Adrenal gland (tissue), 9 donors: ENCODE measurements at regions not wholly inside any gene's neighbourhood (a gene's known extent, or its start where the extent isn't known, plus 50 kb on each side); places are given as distances from the start of the nearest gene placed in this dataset.
A peak's percentile ranks its signal among the peaks of the same experiment; 100 is the strongest.

Experiments used
- DNase-seq, 7 donors: peaks; one replicate each; pipeline ENCODE4 v3.0.0-alpha.2; 2019 to 2020
- H3K27ac ChIP-seq, 5 donors: fragments of 200-600 bp; sonication (generic) in 4 of 5; 1 replicate in 3 of 5; 2 replicates in 2 of 5; pipeline versions ENCODE4 v1.5.1 to v1.8.0; 2016 to 2020; ENCODE audit warnings: mild to moderate bottlenecking in 1 of 5
- H3K27me3 ChIP-seq: fragments of 200-600 bp; 2 replicates; pipeline ENCODE4 v1.8.0; 2021
- H3K36me3 ChIP-seq, 2 donors: fragments of 200-600 bp; replicated peaks in 1 of 2; 1 replicate in 1 of 2; 2 replicates in 1 of 2; pipeline versions ENCODE4 v1.5.1 to v1.8.0; 2018 to 2022
- H3K4me1 ChIP-seq, 2 donors: fragments of 200-600 bp; replicated peaks in 1 of 2; 1 replicate in 1 of 2; 2 replicates in 1 of 2; pipeline versions ENCODE4 v1.5.1 to v1.8.0; 2018 to 2021
- H3K4me3 ChIP-seq, 4 donors: fragments of 200-600 bp; sonication (generic) in 3 of 4; one replicate each; pipeline ENCODE4 v1.5.1; 2016 to 2018
- H3K9me3 ChIP-seq, 3 donors: fragments of 200-600 bp; sonication (generic) in 1 of 3; replicated peaks in 1 of 3; 1 replicate in 2 of 3; 2 replicates in 1 of 3; pipeline versions ENCODE4 v1.5.1 to v1.8.0; 2016 to 2021
- POLR2A ChIP-seq, 2 donors: fragments of 450-650 bp; IDR thresholded peaks; one replicate each; pipeline ENCODE4 v1.6.1; 2017; ENCODE audit warnings: antibody characterized with exemption in 2 of 2, mild to moderate bottlenecking in 2 of 2, moderate library complexity in 1 of 2
- WGBS, 4 donors: extraction: QIAGEN DNeasy Blood & Tissue Kit in 2 of 4; methylation state at CpG; one replicate each; pipeline versions ENCODE4 v1.1.5 to v1.1.7; 2013 to 2017; 5-methylcytosine and 5-hydroxymethylcytosine counted together
- intact Hi-C, 2 donors: fragments of 100-400 bp; cut with DNase I; formaldehyde crosslinking; loops; one replicate each; pipeline versions ENCODE4 v1.14.1 to v1.15.0; 2022 to 2023
- TF ChIP-seq, protein P1 (sequence below), 6 experiments: fragments of 450-650 bp in 4 of 6; fragments of 200-600 bp in 2 of 6; sonication (generic) in 1 of 6; IDR thresholded peaks; 1 replicate in 5 of 6; 2 replicates in 1 of 6; pipeline versions ENCODE4 v1.5.1 to v1.8.0; 2016 to 2021; ENCODE audit warnings: antibody characterized with exemption in 6 of 6, mild to moderate bottlenecking in 2 of 6, moderate library complexity in 1 of 6
- donor health status: healthy with polysubstance abuse.
- donor health status: Bipolar disorder and iron deficiency.
- donor health status: DM: yes; HTN: yes; CAD: no.
- donor health status: DM: no; HTN: no; CAD: no.
- donor health status: DM: no; HTN: no; CAD: no.

DNA sequence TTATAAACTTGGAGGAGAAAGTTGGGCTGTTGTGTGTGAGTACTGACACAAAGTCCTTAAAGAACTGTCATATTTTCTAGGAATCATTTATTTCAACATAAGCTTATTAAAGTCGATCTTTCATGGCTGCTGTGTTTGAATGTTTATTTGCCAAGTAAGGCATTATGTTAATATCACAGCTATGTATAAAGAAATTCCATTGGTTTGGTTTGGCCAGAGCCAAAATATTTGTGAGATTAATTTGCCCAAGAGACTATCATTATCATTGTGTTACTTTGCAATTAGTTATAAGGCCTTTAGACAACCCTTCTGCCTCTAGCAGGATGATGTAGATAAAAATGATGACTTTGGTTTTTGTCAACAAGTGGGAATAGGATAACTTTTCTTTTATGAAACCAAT, 240.6 kb upstream of the NT5C1B start:
- TF ChIP-seq, protein P1, sequence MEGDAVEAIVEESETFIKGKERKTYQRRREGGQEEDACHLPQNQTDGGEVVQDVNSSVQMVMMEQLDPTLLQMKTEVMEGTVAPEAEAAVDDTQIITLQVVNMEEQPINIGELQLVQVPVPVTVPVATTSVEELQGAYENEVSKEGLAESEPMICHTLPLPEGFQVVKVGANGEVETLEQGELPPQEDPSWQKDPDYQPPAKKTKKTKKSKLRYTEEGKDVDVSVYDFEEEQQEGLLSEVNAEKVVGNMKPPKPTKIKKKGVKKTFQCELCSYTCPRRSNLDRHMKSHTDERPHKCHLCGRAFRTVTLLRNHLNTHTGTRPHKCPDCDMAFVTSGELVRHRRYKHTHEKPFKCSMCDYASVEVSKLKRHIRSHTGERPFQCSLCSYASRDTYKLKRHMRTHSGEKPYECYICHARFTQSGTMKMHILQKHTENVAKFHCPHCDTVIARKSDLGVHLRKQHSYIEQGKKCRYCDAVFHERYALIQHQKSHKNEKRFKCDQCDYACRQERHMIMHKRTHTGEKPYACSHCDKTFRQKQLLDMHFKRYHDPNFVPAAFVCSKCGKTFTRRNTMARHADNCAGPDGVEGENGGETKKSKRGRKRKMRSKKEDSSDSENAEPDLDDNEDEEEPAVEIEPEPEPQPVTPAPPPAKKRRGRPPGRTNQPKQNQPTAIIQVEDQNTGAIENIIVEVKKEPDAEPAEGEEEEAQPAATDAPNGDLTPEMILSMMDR (IDR thresholded peaks at IDR 0.05), result no peak
- no peak for TF ChIP-seq POLR2A (IDR thresholded peaks at IDR 0.05)
- Histone ChIP-seq H3K4me1 (peaks cover 17 to 40% of the 10 kb centered on the region in 2 donors), H3K36me3 (no peaks in the 10 kb centered on the region), H3K27ac (peak overlapping the region in 2 of 5 donors; percentile 13 to 29), H3K27me3 (no peaks in the 10 kb centered on the region), H3K9me3 (no peaks in the 10 kb centered on the region), H3K4me3 (no peak overlapping the region)
- intact Hi-C loops, result no loop called here
- WGBS, 4 donors, result 42 to 66% (median 53%) methylated on average over 1 of the region's 1 CpG
- no peak for DNase-seq

DNA sequence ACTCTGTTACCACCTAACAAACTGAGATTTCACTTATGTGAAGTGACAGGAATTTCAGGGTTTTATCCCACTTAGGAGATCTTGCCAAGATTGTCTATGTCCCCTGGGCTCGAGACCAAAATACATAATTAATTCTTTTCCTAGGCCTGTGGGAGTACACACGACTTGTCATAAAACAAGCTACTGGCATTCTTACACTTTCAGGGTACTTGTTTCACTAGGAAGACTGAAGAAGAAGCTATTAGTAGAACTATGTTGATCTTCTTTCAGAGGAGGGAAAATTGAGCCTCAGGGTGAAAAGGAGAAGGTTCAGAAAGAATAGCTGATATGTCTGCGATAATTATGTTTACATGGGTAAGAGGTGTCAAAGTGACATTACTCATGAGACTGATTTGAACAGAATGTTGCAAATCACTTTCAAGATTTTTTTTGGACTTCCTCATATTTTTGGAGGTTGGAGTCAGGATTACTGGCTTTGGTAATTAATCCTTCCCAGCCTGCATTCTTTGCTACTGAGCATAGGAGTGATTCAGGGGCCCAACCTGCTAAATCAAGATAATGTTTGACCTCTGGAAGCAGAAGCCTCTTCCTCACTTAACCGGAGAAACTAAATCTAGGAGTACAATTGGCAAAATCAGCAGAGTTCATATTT, 240.0 kb upstream of the NT5C1B start:
- Histone ChIP-seq H3K4me1 (peaks cover 17 to 37% of the 10 kb centered on the region in 2 donors), H3K27ac (peak overlapping the region in 2 of 5 donors; percentile 13 to 62), H3K27me3 (no peaks in the 10 kb centered on the region), H3K9me3 (no peaks in the 10 kb centered on the region), H3K4me3 (no peak overlapping the region), H3K36me3 (no peaks in the 10 kb centered on the region)
- TF ChIP-seq, protein P1 (IDR thresholded peaks at IDR 0.05), result no peak
- no peak for TF ChIP-seq POLR2A (IDR thresholded peaks at IDR 0.05)
- intact Hi-C loops, result no loop called here
- 32 to 38% (median 34%) methylated on average over 4 of the region's 4 CpGs for WGBS, 4 donors
- DNase-seq, result peak in 5 of 7 donors; percentile 19 to 48 (median 37)

DNA sequence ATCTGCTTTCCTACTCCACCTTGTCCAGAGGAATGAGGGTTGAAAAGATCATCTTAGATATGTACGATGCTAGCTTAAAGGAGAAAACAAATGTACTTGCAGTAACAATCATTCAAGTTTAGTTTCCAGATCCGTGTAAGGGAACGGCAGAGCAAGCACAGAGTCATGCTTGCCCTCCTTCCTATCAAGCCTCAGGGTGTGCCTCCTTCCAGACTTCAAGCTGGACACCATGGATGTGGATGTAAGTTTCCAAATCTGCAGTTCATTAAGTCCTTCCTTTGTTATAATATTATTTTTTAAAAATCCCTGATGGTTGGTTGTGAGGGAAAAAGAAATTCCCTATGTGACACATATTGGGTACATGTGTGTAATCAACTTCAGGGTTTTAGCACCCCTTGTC, 238.9 kb upstream of the NT5C1B start:
- no peak for DNase-seq
- H3K36me3 ChIP-seq, result no peaks in the 10 kb centered on the region
- no peaks in the 10 kb centered on the region for H3K27me3 ChIP-seq
- H3K4me3 ChIP-seq, result no peak overlapping the region
- TF ChIP-seq, protein P1 (IDR thresholded peaks at IDR 0.05), result no peak
- TF ChIP-seq POLR2A (IDR thresholded peaks at IDR 0.05), result no peak
- H3K9me3 ChIP-seq, result no peaks in the 10 kb centered on the region
- peaks cover 7 to 26% of the 10 kb centered on the region in 2 donors for H3K4me1 ChIP-seq
- intact Hi-C loops, result no loop called here
- WGBS, 4 donors, result 84 to 94% (median 91%) methylated on average over 3 of the region's 3 CpGs
- no peak overlapping the region for H3K27ac ChIP-seq

DNA sequence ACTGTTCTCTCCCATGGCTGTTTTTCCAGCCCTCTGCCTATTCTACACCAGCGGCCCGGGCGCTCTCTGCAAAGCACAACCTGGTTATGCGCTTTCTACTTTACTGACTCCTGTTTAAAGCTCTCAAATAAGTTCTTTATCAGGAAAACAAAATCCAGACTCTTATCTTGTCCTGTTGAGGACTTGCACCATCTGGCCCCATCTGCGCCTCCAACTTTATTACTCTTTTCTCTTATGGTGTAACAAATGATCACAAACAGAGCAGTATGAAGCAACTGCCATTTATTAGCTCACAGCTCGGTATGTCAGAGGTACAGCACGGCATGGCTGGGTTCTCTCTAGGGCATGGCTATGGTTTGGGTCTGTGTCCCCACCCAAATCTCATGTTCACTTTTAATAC, 236.5 kb upstream of the NT5C1B start:
- no peaks in the 10 kb centered on the region for H3K27me3 ChIP-seq
- H3K36me3 ChIP-seq, result no peaks in the 10 kb centered on the region
- no peak overlapping the region for H3K4me3 ChIP-seq
- peaks cover 6 to 11% of the 10 kb centered on the region in 2 donors for H3K4me1 ChIP-seq
- intact Hi-C loops, result no loop called here
- 68 to 87% (median 83%) methylated on average over 7 of the region's 7 CpGs for WGBS, 4 donors
- TF ChIP-seq, protein P1 (IDR thresholded peaks at IDR 0.05), result no peak
- no peak for TF ChIP-seq POLR2A (IDR thresholded peaks at IDR 0.05)
- no peak overlapping the region for H3K27ac ChIP-seq
- no peak for DNase-seq
- no peaks in the 10 kb centered on the region for H3K9me3 ChIP-seq
